ENCODE measurements at regions not wholly inside any gene's neighbourhood (a gene's known extent, or its start where the extent isn't known, plus 50 kb on each side); places are given as distances from the start of the nearest gene placed in this dataset.

DNA sequence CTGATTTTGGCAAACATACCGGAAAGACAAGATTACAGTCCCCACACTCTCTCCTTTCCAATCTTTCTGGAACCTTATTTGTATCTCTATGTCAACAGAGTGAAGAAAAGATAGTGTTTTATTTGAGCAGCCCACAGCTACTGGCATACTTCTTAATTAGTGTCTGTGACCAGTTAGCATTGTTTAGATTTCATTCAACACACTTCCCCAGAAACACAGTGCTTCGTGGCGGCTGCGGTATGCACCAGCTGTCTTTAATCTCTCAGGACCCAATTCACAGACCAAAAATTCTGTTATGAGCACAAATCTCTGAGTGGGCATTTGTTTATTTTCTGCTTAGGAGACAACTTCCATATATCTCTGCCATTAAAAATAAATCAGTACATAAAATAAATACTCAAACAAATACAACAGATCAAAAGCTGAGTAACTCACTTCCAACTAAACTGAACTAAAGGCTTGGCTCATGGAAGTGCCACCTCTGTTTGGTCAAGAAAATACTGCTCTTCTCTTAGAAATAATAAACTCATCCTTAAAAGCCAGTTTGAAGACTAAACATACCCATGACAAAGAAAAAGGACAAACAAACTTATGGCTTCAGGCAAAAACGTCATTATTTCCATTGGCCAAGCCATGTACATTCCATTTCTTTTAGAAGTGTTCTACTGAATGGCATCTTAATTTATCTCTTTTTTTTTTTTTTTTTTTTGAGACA, 392.4 kb downstream of the TXNL1 start:
- Mint-ChIP-seq H3K36me3 (no peaks in the 10 kb centered on the region), H3K27me3 (ENCODE audit: low read depth) (no peaks in the 10 kb centered on the region), H3K9me3 (peaks cover 12% of the 10 kb centered on the region), H3K4me3 (no peak overlapping the region), H3K4me1 (peaks cover 15% of the 10 kb centered on the region), H3K27ac (peak overlapping the region; percentile 6)
- no peak for DNase-seq (ENCODE audit: low spot score in 2 of 2, unreplicated experiment in 2 of 2)
- TF ChIP-seq, protein P1, sequence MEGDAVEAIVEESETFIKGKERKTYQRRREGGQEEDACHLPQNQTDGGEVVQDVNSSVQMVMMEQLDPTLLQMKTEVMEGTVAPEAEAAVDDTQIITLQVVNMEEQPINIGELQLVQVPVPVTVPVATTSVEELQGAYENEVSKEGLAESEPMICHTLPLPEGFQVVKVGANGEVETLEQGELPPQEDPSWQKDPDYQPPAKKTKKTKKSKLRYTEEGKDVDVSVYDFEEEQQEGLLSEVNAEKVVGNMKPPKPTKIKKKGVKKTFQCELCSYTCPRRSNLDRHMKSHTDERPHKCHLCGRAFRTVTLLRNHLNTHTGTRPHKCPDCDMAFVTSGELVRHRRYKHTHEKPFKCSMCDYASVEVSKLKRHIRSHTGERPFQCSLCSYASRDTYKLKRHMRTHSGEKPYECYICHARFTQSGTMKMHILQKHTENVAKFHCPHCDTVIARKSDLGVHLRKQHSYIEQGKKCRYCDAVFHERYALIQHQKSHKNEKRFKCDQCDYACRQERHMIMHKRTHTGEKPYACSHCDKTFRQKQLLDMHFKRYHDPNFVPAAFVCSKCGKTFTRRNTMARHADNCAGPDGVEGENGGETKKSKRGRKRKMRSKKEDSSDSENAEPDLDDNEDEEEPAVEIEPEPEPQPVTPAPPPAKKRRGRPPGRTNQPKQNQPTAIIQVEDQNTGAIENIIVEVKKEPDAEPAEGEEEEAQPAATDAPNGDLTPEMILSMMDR (IDR thresholded peaks at IDR 0.05; ENCODE audit: unreplicated experiment) = no peak

- peaks cover 5% of the 10 kb centered on the region for H3K4me1 Mint-ChIP-seq
- H3K9me3 Mint-ChIP-seq = peaks cover 15% of the 10 kb centered on the region
- TF ChIP-seq, protein P1 (IDR thresholded peaks at IDR 0.05; ENCODE audit: unreplicated experiment) = no peak
- DNase-seq (ENCODE audit: low spot score in 2 of 2, unreplicated experiment in 2 of 2) = no peak
- no peak overlapping the region for H3K27ac Mint-ChIP-seq
- no peak overlapping the region for H3K4me3 Mint-ChIP-seq
- H3K27me3 Mint-ChIP-seq (ENCODE audit: low read depth) = no peaks in the 10 kb centered on the region
- no peaks in the 10 kb centered on the region for H3K36me3 Mint-ChIP-seq
Measured at GRCh38 chr18:56240405-56240804, 398.0 kb downstream of the TXNL1 start.

GRCh38 chr18:56238576-56238975, 399.8 kb downstream of the TXNL1 start:
- no peak for DNase-seq (ENCODE audit: low spot score in 2 of 2, unreplicated experiment in 2 of 2)
- Mint-ChIP-seq H3K36me3 (no peaks in the 10 kb centered on the region), H3K4me3 (no peak overlapping the region), H3K27me3 (ENCODE audit: low read depth) (no peaks in the 10 kb centered on the region), H3K4me1 (peaks cover 9% of the 10 kb centered on the region), H3K27ac (no peak overlapping the region), H3K9me3 (peaks cover 7% of the 10 kb centered on the region)
- TF ChIP-seq, protein P1 (IDR thresholded peaks at IDR 0.05; ENCODE audit: unreplicated experiment) = peak; percentile 28

GRCh38 chr18:56235481-56236013, 402.8 kb downstream of the TXNL1 start:
- Mint-ChIP-seq H3K36me3 (no peaks in the 10 kb centered on the region), H3K9me3 (peaks cover 22% of the 10 kb centered on the region), H3K27me3 (ENCODE audit: low read depth) (no peaks in the 10 kb centered on the region), H3K27ac (peak overlapping the region; percentile 28), H3K4me1 (peaks cover 9% of the 10 kb centered on the region), H3K4me3 (no peak overlapping the region)
- TF ChIP-seq, protein P1 (IDR thresholded peaks at IDR 0.05; ENCODE audit: unreplicated experiment) = no peak
- no peak for DNase-seq (ENCODE audit: low spot score in 2 of 2, unreplicated experiment in 2 of 2)

DNA sequence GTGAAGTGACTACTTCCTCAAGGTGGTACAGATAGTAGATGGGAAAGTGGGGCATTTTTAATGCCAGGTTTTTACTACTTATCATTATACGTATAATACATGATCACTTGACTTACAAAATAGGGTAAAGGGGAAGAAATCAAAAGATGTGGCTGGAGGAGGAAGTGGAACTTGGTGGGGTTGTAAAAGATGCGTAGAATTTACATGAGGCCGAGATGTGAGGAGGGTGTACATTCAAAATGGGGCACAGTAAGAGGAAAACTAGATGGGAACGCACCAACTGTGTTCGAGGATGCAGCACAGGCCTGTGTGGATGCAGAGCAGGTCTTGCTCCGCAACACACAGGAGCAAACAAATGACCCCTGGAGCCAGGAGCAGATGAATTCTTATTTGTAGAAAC, 403.3 kb downstream of the TXNL1 start:
- TF ChIP-seq, protein P1 (IDR thresholded peaks at IDR 0.05; ENCODE audit: unreplicated experiment) = no peak
- no peak for DNase-seq (ENCODE audit: low spot score in 2 of 2, unreplicated experiment in 2 of 2)
- Mint-ChIP-seq H3K9me3 (peaks cover 27% of the 10 kb centered on the region), H3K27ac (no peak overlapping the region), H3K4me1 (peaks cover 9% of the 10 kb centered on the region), H3K36me3 (no peaks in the 10 kb centered on the region), H3K4me3 (no peak overlapping the region), H3K27me3 (ENCODE audit: low read depth) (no peaks in the 10 kb centered on the region)
